Bronchial epithelial cell (primary cell): ENCODE measurements at regions not wholly inside any gene's neighbourhood (a gene's known extent, or its start where the extent isn't known, plus 50 kb on each side); places are given as distances from the start of the nearest gene placed in this dataset.

Source experiments
- DNase-seq: peaks from one replicate; pipeline ENCODE4 v3.0.0-alpha.2; 2010; ENCODE audit warnings: low read depth
- FAIRE-seq: peaks from 2 replicates; lab custom pipeline; 2011; peaks lifted over from hg19 to GRCh38; lab: Jason Lieb, UNC
- H3K27me3 ChIP-seq: 2 replicates; pipeline ENCODE4 v1.5.1; 2011; ENCODE audit warnings: low read length; ENCODE audit not compliant: control insufficient read depth, insufficient read depth
- H3K36me3 ChIP-seq: 2 replicates; pipeline ENCODE4 v1.5.1; 2011; ENCODE audit warnings: low read length; ENCODE audit not compliant: control insufficient read depth, insufficient read depth
- H3K4me3 ChIP-seq: 2 replicates; pipeline ENCODE4 v1.5.1; 2011; ENCODE audit warnings: mild to moderate bottlenecking, low read depth, low read length, control low read depth
- CTCF ChIP-seq: IDR thresholded peaks from 2 replicates; pipeline ENCODE4 v1.5.1; 2011; ENCODE audit warnings: mild to moderate bottlenecking, moderate library complexity, low read length, control low read depth, inconsistent platforms; ENCODE audit not compliant: insufficient read depth, severe bottlenecking

GRCh38 chr9:135413461-135413860, 66.1 kb upstream of the PPP1R26 start:
- DNase-seq (no peak), FAIRE-seq (no peak)
- Histone ChIP-seq H3K36me3 (no peaks in the 10 kb centered on the region), H3K27me3 (no peaks in the 10 kb centered on the region), H3K4me3 (no peak overlapping the region)
- TF ChIP-seq CTCF, result no peak

DNA sequence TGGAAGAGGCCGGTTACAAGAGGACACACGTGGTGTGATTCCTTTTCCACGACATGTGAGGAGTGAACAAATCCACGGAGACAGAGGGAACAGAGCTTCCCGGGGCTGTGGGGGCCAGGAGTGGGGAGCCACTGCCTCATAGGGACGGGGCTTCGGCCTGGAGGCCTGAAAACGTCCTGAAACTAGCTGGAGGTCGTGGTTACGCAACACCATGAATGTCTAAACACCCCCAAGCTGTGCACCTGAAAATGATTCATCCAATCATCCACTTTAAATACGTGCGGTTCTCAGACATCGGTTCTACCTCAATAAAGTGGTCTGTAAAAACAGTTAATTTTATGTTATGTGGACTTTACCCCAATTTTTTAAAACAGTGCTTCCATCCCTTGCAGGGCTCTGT, 65.3 kb upstream of the PPP1R26 start:
- DNase-seq (peak; percentile 13), FAIRE-seq (no peak)
- H3K27me3 ChIP-seq, result no peaks in the 10 kb centered on the region
- no peak overlapping the region for H3K4me3 ChIP-seq
- TF ChIP-seq CTCF, result no peak
- no peaks in the 10 kb centered on the region for H3K36me3 ChIP-seq

GRCh38 chr9:135415586-135415985, 64.0 kb upstream of the PPP1R26 start:
- DNase-seq (no peak), FAIRE-seq (no peak)
- Histone ChIP-seq H3K36me3 (no peaks in the 10 kb centered on the region), H3K4me3 (no peak overlapping the region), H3K27me3 (no peaks in the 10 kb centered on the region)
- no peak for TF ChIP-seq CTCF

DNA sequence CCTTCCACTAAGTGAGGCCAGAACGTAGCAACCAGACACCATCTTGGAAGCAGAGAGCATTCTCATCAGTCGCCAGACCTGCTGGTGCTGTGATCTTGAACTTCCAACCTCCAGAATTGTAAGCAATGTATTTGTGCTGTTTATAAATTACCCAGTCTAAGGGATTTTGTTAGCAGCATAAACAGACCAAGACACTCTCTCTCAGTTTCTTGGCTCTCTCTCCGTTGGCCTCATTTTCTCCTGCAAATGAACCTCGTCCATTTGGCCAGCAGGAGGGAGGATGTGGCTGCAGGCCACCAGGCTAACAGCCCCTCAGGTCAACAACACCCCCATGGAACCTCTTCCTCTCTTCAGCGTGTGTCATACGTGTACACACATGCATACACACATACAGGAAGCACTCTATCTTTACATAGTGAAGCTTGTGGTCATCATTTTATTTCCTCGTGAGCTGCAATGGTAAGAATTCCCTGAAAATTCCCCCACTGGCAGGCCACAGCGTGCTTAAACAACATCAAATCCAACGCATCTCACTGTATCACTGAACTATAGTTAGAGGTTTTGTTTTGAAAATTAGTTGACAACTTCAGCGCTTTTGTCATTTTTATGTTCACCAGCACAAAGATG, 62.8 kb upstream of the PPP1R26 start:
- DNase-seq, result peak; percentile 55
- Histone ChIP-seq H3K36me3 (no peaks in the 10 kb centered on the region), H3K27me3 (no peaks in the 10 kb centered on the region), H3K4me3 (no peak overlapping the region)
- no peak for FAIRE-seq
- no peak for TF ChIP-seq CTCF

GRCh38 chr9:135418161-135418560, 61.4 kb upstream of the PPP1R26 start:
- no peaks in the 10 kb centered on the region for H3K36me3 ChIP-seq
- FAIRE-seq (no peak), DNase-seq (no peak)
- H3K4me3 ChIP-seq, result no peak overlapping the region
- TF ChIP-seq CTCF, result no peak
- no peaks in the 10 kb centered on the region for H3K27me3 ChIP-seq

DNA sequence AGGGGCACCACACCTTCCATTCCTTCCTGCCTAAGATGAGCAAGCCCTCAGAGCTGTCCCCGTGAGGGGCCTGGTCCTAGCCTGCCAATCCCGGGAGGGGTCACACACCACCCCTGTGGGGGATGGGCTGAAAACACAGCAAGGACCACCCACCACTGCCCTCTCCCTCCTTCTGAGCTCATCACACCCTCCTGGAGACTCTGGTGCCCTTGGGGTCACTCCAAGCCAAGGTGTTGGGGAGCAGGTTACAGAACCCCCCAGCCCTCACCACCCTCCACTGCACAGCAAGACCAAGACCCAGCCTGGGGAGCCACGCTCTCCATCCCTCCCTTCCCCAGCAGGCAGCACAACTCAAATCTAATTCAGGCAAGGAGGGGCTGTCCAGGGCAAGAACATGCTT, 60.5 kb upstream of the PPP1R26 start:
- Histone ChIP-seq H3K4me3 (no peak overlapping the region), H3K36me3 (no peaks in the 10 kb centered on the region), H3K27me3 (no peaks in the 10 kb centered on the region)
- TF ChIP-seq CTCF, result no peak
- DNase-seq, result no peak
- no peak for FAIRE-seq
